Colonic mucosa (tissue), 4 donors: ENCODE measurements at regions not wholly inside any gene's neighbourhood (a gene's known extent, or its start where the extent isn't known, plus 50 kb on each side); places are given as distances from the start of the nearest gene placed in this dataset.
"Not testable (repeated sequence)": the region's sequence is repeated elsewhere in the genome, so short reads cannot be mapped to it uniquely, and the experiment has no call there.

Experiments used
- DNase-seq: peaks from one replicate; pipeline ENCODE4 v3.0.0-alpha.2; 2020
- H3K27ac ChIP-seq: fragments of 200-600 bp; one replicate; pipeline ENCODE4 v1.8.0; 2021
- H3K27me3 ChIP-seq: fragments of 200-600 bp; one replicate; pipeline ENCODE4 v1.8.0; 2021
- H3K36me3 ChIP-seq: fragments of 200-600 bp; one replicate; pipeline ENCODE4 v1.8.0; 2021
- H3K4me1 ChIP-seq: fragments of 200-600 bp; one replicate; pipeline ENCODE4 v1.8.0; 2021; ENCODE audit warnings: mild to moderate bottlenecking
- H3K4me3 ChIP-seq: fragments of 200-600 bp; one replicate; pipeline ENCODE4 v1.8.0; 2021
- H3K9ac ChIP-seq, 2 donors: one replicate each; pipeline ENCODE4 v1.7.0; 2013; ENCODE audit warnings: control low read depth in 2 of 2, low read depth in 2 of 2, low read length in 2 of 2
- H3K9me3 ChIP-seq: fragments of 200-600 bp; one replicate; pipeline ENCODE4 v1.8.0; 2021
- CTCF ChIP-seq: fragments of 200-600 bp; IDR thresholded peaks from one replicate; pipeline ENCODE4 v1.8.0; 2022; ENCODE audit warnings: antibody characterized with exemption, mild to moderate bottlenecking
- intact Hi-C: fragments of 100-400 bp; cut with DNase I; formaldehyde crosslinking; loops from one replicate; pipeline ENCODE4 v1.14.1; 2022
- donor health status: healthy.
- donor health status: DM: no; HTN: no; CAD: no.
- donor health status: DM: no; HTN: no; CAD: no.

- no peaks in the 10 kb centered on the region for H3K9me3 ChIP-seq
- H3K4me1 ChIP-seq: no peaks in the 10 kb centered on the region
- TF ChIP-seq CTCF: no peak
- intact Hi-C loops: no loop called here
- H3K27me3 ChIP-seq: no peaks in the 10 kb centered on the region
- H3K36me3 ChIP-seq: no peaks in the 10 kb centered on the region
- H3K4me3 ChIP-seq: no peak overlapping the region
- H3K27ac ChIP-seq: no peak overlapping the region
- H3K9ac ChIP-seq: no peak overlapping the region
- DNase-seq: no peak
These were observed 99.8 kb downstream of the TFAP2A start for GRCh38 chr6:10315034-10315433.

GRCh38 chr6:10314163-10314955 is 100.5 kb downstream of the TFAP2A start:
- Histone ChIP-seq H3K27me3 (no peaks in the 10 kb centered on the region), H3K4me1 (no peaks in the 10 kb centered on the region), H3K36me3 (no peaks in the 10 kb centered on the region), H3K9me3 (no peaks in the 10 kb centered on the region), H3K27ac (no peak overlapping the region), H3K9ac (no peak overlapping the region), H3K4me3 (no peak overlapping the region)
- no peak for TF ChIP-seq CTCF
- intact Hi-C loops: no loop called here
- no peak for DNase-seq

- Histone ChIP-seq H3K9me3 (no peaks in the 10 kb centered on the region), H3K4me1 (no peaks in the 10 kb centered on the region), H3K27me3 (no peaks in the 10 kb centered on the region), H3K9ac (no peak overlapping the region), H3K4me3 (no peak overlapping the region), H3K27ac (no peak overlapping the region), H3K36me3 (no peaks in the 10 kb centered on the region)
- intact Hi-C loops: no loop called here
- no peak for TF ChIP-seq CTCF
- no peak for DNase-seq
These were observed 101.1 kb downstream of the TFAP2A start for GRCh38 chr6:10313799-10314162.

- Histone ChIP-seq H3K36me3 (no peaks in the 10 kb centered on the region), H3K4me3 (no peak overlapping the region), H3K9me3 (no peaks in the 10 kb centered on the region), H3K9ac (no peak overlapping the region), H3K4me1 (no peaks in the 10 kb centered on the region), H3K27ac (no peak overlapping the region), H3K27me3 (no peaks in the 10 kb centered on the region)
- intact Hi-C loops: no loop called here
- no peak for TF ChIP-seq CTCF
- DNase-seq: no peak
These were observed 102.4 kb downstream of the TFAP2A start for GRCh38 chr6:10312445-10312844.

- H3K9me3 ChIP-seq, intact Hi-C loops, H3K4me3 ChIP-seq, H3K27me3 ChIP-seq, H3K9ac ChIP-seq, H3K27ac ChIP-seq, DNase-seq, H3K36me3 ChIP-seq, H3K4me1 ChIP-seq: not testable (repeated sequence)
These were observed 103.1 kb downstream of the TFAP2A start for GRCh38 chr6:10311546-10312405.

GRCh38 chr6:10310826-10311225 is 104.0 kb downstream of the TFAP2A start:
- Histone ChIP-seq H3K9ac (no peak overlapping the region), H3K4me1 (no peaks in the 10 kb centered on the region), H3K9me3 (no peaks in the 10 kb centered on the region), H3K36me3 (no peaks in the 10 kb centered on the region), H3K27me3 (no peaks in the 10 kb centered on the region), H3K27ac (no peak overlapping the region), H3K4me3 (no peak overlapping the region)
- no peak for DNase-seq
- intact Hi-C loops: no loop called here
- TF ChIP-seq CTCF: no peak
